ENCODE measurements at regions not wholly inside any gene's neighbourhood (a gene's known extent, or its start where the extent isn't known, plus 50 kb on each side); places are given as distances from the start of the nearest gene placed in this dataset.

DNA sequence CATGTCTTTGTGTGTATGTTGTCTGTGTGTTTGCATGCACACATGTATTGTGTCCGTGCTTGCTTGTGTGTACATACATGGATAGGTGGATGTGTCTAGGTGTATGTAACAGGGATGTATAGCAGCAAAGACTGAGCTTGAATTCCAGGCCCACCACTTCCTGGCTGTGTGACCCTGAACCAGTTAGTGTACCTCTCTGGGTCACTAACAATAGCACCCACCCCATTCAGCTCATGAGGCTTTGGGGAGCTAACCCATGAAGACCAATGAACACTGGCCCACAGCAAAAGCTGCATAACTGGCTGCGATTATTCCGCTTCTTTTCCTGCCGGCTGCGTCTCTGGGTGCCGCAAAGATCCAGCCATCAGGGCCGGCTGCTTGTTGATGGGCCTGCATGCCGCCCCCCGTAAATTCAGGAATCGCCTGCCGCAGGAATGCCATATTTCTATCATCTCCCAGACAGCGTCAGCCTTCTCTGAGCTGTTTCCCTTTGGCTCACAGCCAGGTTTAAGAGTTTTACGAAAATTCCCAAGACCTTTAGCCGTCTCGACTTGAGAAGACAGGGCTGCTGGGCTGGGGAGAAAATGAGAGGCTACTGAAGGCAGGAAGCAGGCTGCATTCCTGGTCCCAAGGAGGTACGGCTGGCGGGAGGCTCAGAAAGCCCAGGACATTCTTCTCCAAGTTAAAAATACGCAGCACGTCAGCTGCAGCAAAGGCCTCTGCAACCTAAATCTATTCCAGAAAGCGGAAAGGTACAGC is 224.6 kb downstream of the MN1 start:
- Histone ChIP-seq H3K27me3 (replicated peaks; ENCODE audit: insufficient read depth) (no peaks in the 10 kb centered on the region), H3K4me1 (replicated peaks) (no peaks in the 10 kb centered on the region), H3K27ac (no peak overlapping the region), H3K36me3 (no peaks in the 10 kb centered on the region), H3K4me3 (no peak overlapping the region), H3K9me3 (no peaks in the 10 kb centered on the region)
- intact Hi-C loops (cut with DNase I) = no loop called here
- DNase-seq (ENCODE audit: low spot score) = no peak
- TF ChIP-seq CTCF (IDR thresholded peaks at IDR 0.05) (no peak), POLR2AphosphoS5 (IDR thresholded peaks at IDR 0.05) (no peak), POLR2A (IDR thresholded peaks at IDR 0.05) (no peak)
- WGBS = 57% methylated on average over 20 of the region's 20 CpGs

- DNase-seq (ENCODE audit: low spot score) = no peak
- H3K9me3 ChIP-seq = no peaks in the 10 kb centered on the region
- no peak overlapping the region for H3K4me3 ChIP-seq
- intact Hi-C loops (cut with DNase I) = no loop called here
- H3K4me1 ChIP-seq (replicated peaks) = no peaks in the 10 kb centered on the region
- WGBS = 91% methylated on average over 12 of the region's 12 CpGs
- H3K27me3 ChIP-seq (replicated peaks; ENCODE audit: insufficient read depth) = no peaks in the 10 kb centered on the region
- no peaks in the 10 kb centered on the region for H3K36me3 ChIP-seq
- TF ChIP-seq POLR2A (IDR thresholded peaks at IDR 0.05) (no peak), POLR2AphosphoS5 (IDR thresholded peaks at IDR 0.05) (no peak), CTCF (IDR thresholded peaks at IDR 0.05) (no peak)
- H3K27ac ChIP-seq = no peak overlapping the region
Measured at GRCh38 chr22:27577574-27577969, 224.0 kb downstream of the MN1 start.

DNA sequence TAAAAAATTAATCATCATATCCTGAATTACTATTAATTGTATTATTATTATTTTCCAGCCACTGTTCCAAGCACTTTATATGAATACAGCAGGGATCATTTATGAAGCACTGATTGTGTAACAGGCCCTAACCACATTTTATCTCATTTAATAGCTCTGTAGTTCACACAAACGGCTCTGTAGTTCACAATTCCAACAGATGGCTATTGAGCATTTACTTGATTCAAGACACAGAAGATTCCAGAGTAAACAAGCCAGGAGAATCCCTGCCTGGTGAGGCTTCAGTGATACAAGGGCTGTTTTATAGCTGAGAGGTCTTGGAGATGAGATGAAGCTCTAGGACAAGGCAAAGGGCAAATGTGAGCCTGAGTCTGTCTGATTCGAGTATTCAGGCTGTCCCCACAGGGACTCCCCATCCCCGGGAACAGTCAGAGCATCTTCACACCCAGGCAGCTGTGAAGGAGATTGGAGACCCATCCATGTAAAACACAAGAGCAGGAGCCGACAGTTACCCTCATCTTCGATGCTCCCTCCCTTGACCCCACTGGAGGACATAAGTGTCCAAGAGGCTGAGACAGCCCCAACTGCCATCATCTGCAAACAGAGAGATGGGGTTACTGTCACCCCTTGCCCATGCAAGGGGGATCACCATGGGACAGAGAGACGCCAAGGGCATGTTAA is 222.5 kb downstream of the MN1 start:
- H3K36me3 ChIP-seq = no peaks in the 10 kb centered on the region
- no peak overlapping the region for H3K4me3 ChIP-seq
- TF ChIP-seq POLR2AphosphoS5 (IDR thresholded peaks at IDR 0.05) (no peak), CTCF (IDR thresholded peaks at IDR 0.05) (no peak), POLR2A (IDR thresholded peaks at IDR 0.05) (no peak)
- H3K27ac ChIP-seq = no peak overlapping the region
- 68% methylated on average over 6 of the region's 6 CpGs for WGBS
- intact Hi-C loops (cut with DNase I) = no loop called here
- no peaks in the 10 kb centered on the region for H3K4me1 ChIP-seq (replicated peaks)
- no peaks in the 10 kb centered on the region for H3K9me3 ChIP-seq
- H3K27me3 ChIP-seq (replicated peaks; ENCODE audit: insufficient read depth) = no peaks in the 10 kb centered on the region
- DNase-seq (ENCODE audit: low spot score) = no peak

DNA sequence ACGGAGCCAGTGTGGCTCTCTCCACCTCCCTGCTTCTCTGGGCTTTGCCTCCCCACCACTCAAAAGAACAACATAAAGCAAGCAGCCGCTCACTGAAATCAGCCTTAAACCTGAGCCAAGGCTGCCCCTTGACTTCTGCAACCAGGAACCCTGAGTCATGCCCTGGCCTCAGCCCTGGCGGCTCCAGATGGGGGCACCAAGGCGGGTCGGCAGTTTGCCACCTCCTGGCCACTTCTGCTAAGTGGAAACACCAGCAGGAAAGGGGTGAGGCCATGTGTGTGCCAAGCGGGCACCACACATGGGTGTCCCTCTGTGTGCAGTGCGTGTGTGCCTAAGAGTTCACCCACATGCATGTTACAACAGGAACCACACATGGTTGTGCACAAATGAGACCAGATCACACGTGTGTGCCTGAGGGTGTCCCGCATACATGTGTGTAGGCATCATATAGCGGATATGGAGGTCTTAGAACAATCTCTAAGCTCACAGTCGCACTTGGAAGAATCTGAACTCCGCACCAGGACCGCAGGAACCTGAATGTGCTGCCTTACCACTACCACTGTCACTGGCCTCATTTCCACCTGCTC is 221.2 kb downstream of the MN1 start:
- Histone ChIP-seq H3K27ac (no peak overlapping the region), H3K4me1 (replicated peaks) (no peaks in the 10 kb centered on the region), H3K27me3 (replicated peaks; ENCODE audit: insufficient read depth) (no peaks in the 10 kb centered on the region), H3K4me3 (no peak overlapping the region), H3K36me3 (no peaks in the 10 kb centered on the region), H3K9me3 (no peaks in the 10 kb centered on the region)
- WGBS = 93% methylated on average over 10 of the region's 13 CpGs
- intact Hi-C loops (cut with DNase I) = no loop called here
- TF ChIP-seq POLR2A (IDR thresholded peaks at IDR 0.05) (no peak), CTCF (IDR thresholded peaks at IDR 0.05) (no peak), POLR2AphosphoS5 (IDR thresholded peaks at IDR 0.05) (no peak)
- no peak for DNase-seq (ENCODE audit: low spot score)

Measured in prostate gland (tissue), 2 donors.